H9 (cell line): ENCODE measurements at regions not wholly inside any gene's neighbourhood (a gene's known extent, or its start where the extent isn't known, plus 50 kb on each side); places are given as distances from the start of the nearest gene placed in this dataset.

Source experiments
- DNase-seq: peaks from one replicate; pipeline ENCODE4 v3.0.0-alpha.2; 2017
- H2AFZ ChIP-seq: one replicate; pipeline ENCODE4 v1.6.1; 2013; ENCODE audit warnings: mild to moderate bottlenecking, low read length, control low read depth, moderate library complexity
- H2AK5ac ChIP-seq: 2 replicates; pipeline ENCODE4 v1.6.1; 2013; ENCODE audit warnings: low read length, control low read depth, mixed read lengths; ENCODE audit not compliant: insufficient read length
- H2BK120ac ChIP-seq: one replicate; pipeline ENCODE4 v1.6.1; 2013; ENCODE audit warnings: low read depth, mild to moderate bottlenecking, low read length, control low read depth, inconsistent platforms; ENCODE audit not compliant: poor library complexity, severe bottlenecking
- H2BK12ac ChIP-seq: 2 replicates; pipeline ENCODE4 v1.6.1; 2013; ENCODE audit warnings: low read length, control low read depth, mixed read lengths, low read depth; ENCODE audit not compliant: insufficient read length
- H2BK15ac ChIP-seq: 2 replicates; pipeline ENCODE4 v1.6.1; 2013; ENCODE audit warnings: low read depth, low read length, control low read depth
- H2BK20ac ChIP-seq: one replicate; pipeline ENCODE4 v1.6.1; 2013; ENCODE audit warnings: low read depth, mild to moderate bottlenecking, low read length, control low read depth, inconsistent platforms; ENCODE audit not compliant: poor library complexity, severe bottlenecking
- H2BK5ac ChIP-seq: 2 replicates; pipeline ENCODE4 v1.6.1; 2013; ENCODE audit warnings: low read length, control low read depth, mixed read lengths; ENCODE audit not compliant: insufficient read length
- H3K14ac ChIP-seq: 2 replicates; pipeline ENCODE4 v1.6.1; 2013; ENCODE audit warnings: low read length, control low read depth; ENCODE audit not compliant: insufficient read depth
- H3K18ac ChIP-seq: 2 replicates; pipeline ENCODE4 v1.6.1; 2013; ENCODE audit warnings: low read depth, mild to moderate bottlenecking, mixed read lengths, low read length, control low read depth; ENCODE audit not compliant: insufficient read length
- H3K23ac ChIP-seq: 2 replicates; pipeline ENCODE4 v1.6.1; 2013; ENCODE audit warnings: low read length, control low read depth, mixed read lengths, low read depth; ENCODE audit not compliant: insufficient read length
- H3K23me2 ChIP-seq: 2 replicates; pipeline ENCODE4 v1.6.1; 2013; ENCODE audit warnings: low read depth, mild to moderate bottlenecking, mixed read lengths, low read length, control low read depth; ENCODE audit not compliant: insufficient read length, poor library complexity, severe bottlenecking
- H3K27ac ChIP-seq: 2 replicates; pipeline ENCODE4 v1.5.1; 2013; ENCODE audit warnings: low read length, control low read depth, mixed read lengths, low read depth; ENCODE audit not compliant: insufficient read length
- H3K27me3 ChIP-seq: 2 replicates; pipeline ENCODE4 v1.6.1; 2013; ENCODE audit warnings: low read length, control low read depth, inconsistent platforms; ENCODE audit not compliant: insufficient read depth
- H3K4ac ChIP-seq: 2 replicates; pipeline ENCODE4 v1.6.1; 2013; ENCODE audit warnings: low read depth, mild to moderate bottlenecking, control low read depth, inconsistent platforms, low read length, moderate library complexity
- H3K4me1 ChIP-seq: 2 replicates; pipeline ENCODE4 v1.6.1; 2013; ENCODE audit warnings: low read length, control low read depth, inconsistent platforms; ENCODE audit not compliant: insufficient read depth
- H3K4me2 ChIP-seq: 2 replicates; pipeline ENCODE4 v1.6.1; 2013; ENCODE audit warnings: low read length, control low read depth, mixed read lengths; ENCODE audit not compliant: insufficient read length, insufficient read depth
- H3K56ac ChIP-seq: 2 replicates; pipeline ENCODE4 v1.6.1; 2013; ENCODE audit warnings: low read depth, mild to moderate bottlenecking, mixed read lengths, low read length, control low read depth; ENCODE audit not compliant: insufficient read length
- H3K79me1 ChIP-seq: 2 replicates; pipeline ENCODE4 v1.6.1; 2013; ENCODE audit warnings: low read depth, mild to moderate bottlenecking, moderate library complexity, low read length, control low read depth, inconsistent platforms; ENCODE audit not compliant: insufficient read depth, poor library complexity, severe bottlenecking
- H3K79me2 ChIP-seq: 2 replicates; pipeline ENCODE4 v1.6.1; 2013; ENCODE audit warnings: low read length, control low read depth, inconsistent platforms; ENCODE audit not compliant: insufficient read depth
- H3K9ac ChIP-seq: 2 replicates; pipeline ENCODE4 v1.6.1; 2013; ENCODE audit warnings: low read length, control low read depth, mixed read lengths; ENCODE audit not compliant: insufficient read length; ENCODE audit errors: extremely low read depth
- H3K9me3 ChIP-seq: one replicate; pipeline ENCODE4 v1.6.1; 2013; ENCODE audit warnings: low read depth, low read length, inconsistent platforms; ENCODE audit not compliant: control insufficient read depth
- H3T11ph ChIP-seq: one replicate; pipeline ENCODE4 v1.6.1; 2013; ENCODE audit warnings: mild to moderate bottlenecking, low read length, control low read depth, inconsistent platforms
- H4K20me1 ChIP-seq: one replicate; pipeline ENCODE4 v1.6.1; 2013; ENCODE audit not compliant: control insufficient read depth, insufficient read length, insufficient read depth
- H4K5ac ChIP-seq: 2 replicates; pipeline ENCODE4 v1.6.1; 2013; ENCODE audit warnings: low read depth, mild to moderate bottlenecking, mixed read lengths, low read length, control low read depth; ENCODE audit not compliant: insufficient read length
- H4K8ac ChIP-seq: replicated peaks from 2 replicates; pipeline ENCODE4 v1.6.1; 2013; ENCODE audit warnings: low read length, control low read depth, mixed read lengths, low read depth; ENCODE audit not compliant: insufficient read length
- H4K91ac ChIP-seq: 2 replicates; pipeline ENCODE4 v1.6.1; 2013; ENCODE audit warnings: low read depth, mild to moderate bottlenecking, moderate library complexity, mixed read lengths, low read length, control low read depth; ENCODE audit not compliant: insufficient read length
- H3K27ac Mint-ChIP-seq, 3 experiments: 2 replicates in 2 of 3; 3 replicates in 1 of 3; pipeline ENCODE4 v1.8.0; 2020 to 2021; ENCODE audit warnings: mixed read lengths in 3 of 3, mild to moderate bottlenecking in 1 of 3, moderate library complexity in 1 of 3
- H3K27me3 Mint-ChIP-seq: 2 replicates; pipeline ENCODE4 v1.8.0; 2021; ENCODE audit warnings: low read depth, mild to moderate bottlenecking, moderate library complexity, mixed read lengths
- H3K36me3 Mint-ChIP-seq, 3 experiments: 2 replicates in 2 of 3; 3 replicates in 1 of 3; pipeline ENCODE4 v1.8.0; 2020 to 2021; ENCODE audit warnings: low read depth in 3 of 3, mixed read lengths in 3 of 3; ENCODE audit not compliant: insufficient read depth in 1 of 3
- H3K4me1 Mint-ChIP-seq, 2 experiments: 2 replicates each; pipeline ENCODE4 v1.8.0; 2020; ENCODE audit warnings: mixed read lengths in 2 of 2
- H3K4me3 Mint-ChIP-seq, 2 experiments: 2 replicates in 1 of 2; 3 replicates in 1 of 2; pipeline ENCODE4 v1.8.0; 2020 to 2021; ENCODE audit warnings: mild to moderate bottlenecking in 2 of 2, mixed read lengths in 2 of 2, moderate library complexity in 1 of 2
- H3K9me3 Mint-ChIP-seq, 2 experiments: 2 replicates in 1 of 2; 3 replicates in 1 of 2; pipeline ENCODE4 v1.8.0; 2020; ENCODE audit warnings: mild to moderate bottlenecking in 2 of 2, mixed read lengths in 2 of 2, moderate library complexity in 1 of 2
- WGBS: extraction: QIAGEN DNeasy Blood & Tissue Kit; methylation state at CpG from one replicate; pipeline ENCODE4 v1.1.7; 2013; ENCODE audit warnings: missing lambda C conversion rate, low lambda C conversion rate, mixed read lengths; ENCODE audit not compliant: insufficient read length; ENCODE audit errors: extremely low coverage; 5-methylcytosine and 5-hydroxymethylcytosine counted together
- TF ChIP-seq, protein P1 (sequence below): fragments of 200-600 bp; sonication (generic); conservative IDR thresholded peaks from 3 replicates; pipeline ENCODE4 v1.8.0; 2021; ENCODE audit warnings: antibody characterized with exemption, mild to moderate bottlenecking

DNA sequence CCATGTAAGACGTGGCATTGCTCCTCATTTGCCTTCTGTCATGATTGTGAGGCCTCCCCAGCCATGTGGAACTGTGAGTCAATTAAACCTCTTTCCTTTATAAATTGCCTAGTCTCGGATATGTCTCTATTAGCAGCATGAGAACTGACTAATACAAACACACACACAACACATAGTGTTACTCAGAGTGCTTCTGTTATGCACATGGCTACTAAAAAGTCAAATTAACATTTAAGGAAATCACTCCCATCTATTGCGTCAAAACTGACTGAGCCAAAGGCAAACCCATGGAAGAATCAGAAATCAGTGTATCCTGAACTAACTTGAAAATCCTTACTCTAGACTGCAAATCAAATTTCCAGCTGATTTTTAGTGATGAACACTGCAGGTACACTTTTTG is 209.2 kb downstream of the RBM26 start:
- H3K18ac ChIP-seq: no peak overlapping the region
- Mint-ChIP-seq H3K36me3 (no peaks in the 10 kb centered on the region), H3K9me3 (no peaks in the 10 kb centered on the region), H3K27me3 (no peaks in the 10 kb centered on the region; the same call in 1 of the 2 replicates), H3K27ac (no peak overlapping the region; a peak in 1 of 7 replicates), H3K4me3 (no peak overlapping the region), H3K4me1 (peaks cover 21 to 32% of the 10 kb centered on the region in 2 experiments)
- WGBS: no CpG with 5 or more reads among the region's 3 CpGs
- no peak overlapping the region for H3K4ac ChIP-seq
- no peak overlapping the region for H3T11ph ChIP-seq
- no peak overlapping the region for H2BK12ac ChIP-seq
- no peak overlapping the region for H3K14ac ChIP-seq
- H2BK5ac ChIP-seq: no peak overlapping the region
- H4K5ac ChIP-seq: no peak overlapping the region
- H4K8ac ChIP-seq: no peak overlapping the region
- H3K27me3 ChIP-seq: no peaks in the 10 kb centered on the region; the same call in 1 of the 2 replicates
- H4K91ac ChIP-seq: no peak overlapping the region
- no peaks in the 10 kb centered on the region for H3K4me1 ChIP-seq
- H4K20me1 ChIP-seq: no peaks in the 10 kb centered on the region
- no peak overlapping the region for H2BK15ac ChIP-seq
- H3K56ac ChIP-seq: no peak overlapping the region
- no peaks in the 10 kb centered on the region for H3K79me2 ChIP-seq
- H3K27ac ChIP-seq: no peak overlapping the region
- DNase-seq: no peak
- H3K9ac ChIP-seq: no peak overlapping the region
- no peak overlapping the region for H3K23ac ChIP-seq
- no peak overlapping the region for H2BK120ac ChIP-seq
- no peaks in the 10 kb centered on the region for H3K9me3 ChIP-seq
- TF ChIP-seq, protein P1, sequence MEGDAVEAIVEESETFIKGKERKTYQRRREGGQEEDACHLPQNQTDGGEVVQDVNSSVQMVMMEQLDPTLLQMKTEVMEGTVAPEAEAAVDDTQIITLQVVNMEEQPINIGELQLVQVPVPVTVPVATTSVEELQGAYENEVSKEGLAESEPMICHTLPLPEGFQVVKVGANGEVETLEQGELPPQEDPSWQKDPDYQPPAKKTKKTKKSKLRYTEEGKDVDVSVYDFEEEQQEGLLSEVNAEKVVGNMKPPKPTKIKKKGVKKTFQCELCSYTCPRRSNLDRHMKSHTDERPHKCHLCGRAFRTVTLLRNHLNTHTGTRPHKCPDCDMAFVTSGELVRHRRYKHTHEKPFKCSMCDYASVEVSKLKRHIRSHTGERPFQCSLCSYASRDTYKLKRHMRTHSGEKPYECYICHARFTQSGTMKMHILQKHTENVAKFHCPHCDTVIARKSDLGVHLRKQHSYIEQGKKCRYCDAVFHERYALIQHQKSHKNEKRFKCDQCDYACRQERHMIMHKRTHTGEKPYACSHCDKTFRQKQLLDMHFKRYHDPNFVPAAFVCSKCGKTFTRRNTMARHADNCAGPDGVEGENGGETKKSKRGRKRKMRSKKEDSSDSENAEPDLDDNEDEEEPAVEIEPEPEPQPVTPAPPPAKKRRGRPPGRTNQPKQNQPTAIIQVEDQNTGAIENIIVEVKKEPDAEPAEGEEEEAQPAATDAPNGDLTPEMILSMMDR: no peak
- no peak overlapping the region for H2AFZ ChIP-seq
- H2BK20ac ChIP-seq: no peak overlapping the region
- no peak overlapping the region for H2AK5ac ChIP-seq
- H3K79me1 ChIP-seq: no peaks in the 10 kb centered on the region
- H3K4me2 ChIP-seq: no peak overlapping the region
- H3K23me2 ChIP-seq: no peaks in the 10 kb centered on the region
